Epithelial cell of esophagus (primary cell): ENCODE measurements at regions not wholly inside any gene's neighbourhood (a gene's known extent, or its start where the extent isn't known, plus 50 kb on each side); places are given as distances from the start of the nearest gene placed in this dataset.

ENCODE experiments used
- DNase-seq: peaks from one replicate; pipeline ENCODE4 v3.0.0; 2010; ENCODE audit warnings: low read depth
- H3K4me3 ChIP-seq: 2 replicates; pipeline ENCODE4 v1.5.1; 2011; ENCODE audit warnings: mild to moderate bottlenecking, low read length, control low read depth
- CTCF ChIP-seq: IDR thresholded peaks from 2 replicates; pipeline ENCODE4 v1.5.1; 2011; ENCODE audit warnings: low read depth, mild to moderate bottlenecking, low read length, control low read depth, inconsistent platforms; ENCODE audit not compliant: insufficient read depth; ENCODE audit errors: missing control alignments

GRCh38 chr5:121009058-121009457, 545.0 kb downstream of the PRR16 start:
- no peak for DNase-seq
- H3K4me3 ChIP-seq, result no peak overlapping the region
- TF ChIP-seq CTCF, result no peak

GRCh38 chr5:121018004-121018403, 553.9 kb downstream of the PRR16 start:
- no peak overlapping the region for H3K4me3 ChIP-seq
- DNase-seq, result no peak
- TF ChIP-seq CTCF, result no peak

GRCh38 chr5:121019106-121019505, 555.0 kb downstream of the PRR16 start:
- peak; percentile 31 for DNase-seq
- H3K4me3 ChIP-seq, result no peak overlapping the region
- no peak for TF ChIP-seq CTCF

DNA sequence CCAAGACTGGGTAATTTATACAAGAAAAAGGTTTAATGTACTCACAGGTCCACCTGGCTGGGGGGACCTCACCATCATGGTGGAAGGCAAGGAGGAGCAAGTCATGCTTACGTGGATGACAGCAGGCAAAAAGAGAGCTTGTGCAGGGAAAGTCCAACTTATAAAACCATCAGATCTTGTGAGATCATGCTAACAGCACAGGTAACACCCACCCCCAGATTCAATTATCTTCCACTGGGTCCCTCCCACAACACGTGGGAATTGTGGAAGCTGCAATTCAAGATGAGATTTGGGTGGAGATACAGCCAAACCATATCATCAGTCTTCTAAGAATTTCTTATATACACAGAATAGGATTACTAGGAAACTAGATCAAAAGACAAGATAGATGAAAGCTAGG, 555.6 kb downstream of the PRR16 start:
- H3K4me3 ChIP-seq, result no peak overlapping the region
- DNase-seq, result no peak
- TF ChIP-seq CTCF, result no peak

DNA sequence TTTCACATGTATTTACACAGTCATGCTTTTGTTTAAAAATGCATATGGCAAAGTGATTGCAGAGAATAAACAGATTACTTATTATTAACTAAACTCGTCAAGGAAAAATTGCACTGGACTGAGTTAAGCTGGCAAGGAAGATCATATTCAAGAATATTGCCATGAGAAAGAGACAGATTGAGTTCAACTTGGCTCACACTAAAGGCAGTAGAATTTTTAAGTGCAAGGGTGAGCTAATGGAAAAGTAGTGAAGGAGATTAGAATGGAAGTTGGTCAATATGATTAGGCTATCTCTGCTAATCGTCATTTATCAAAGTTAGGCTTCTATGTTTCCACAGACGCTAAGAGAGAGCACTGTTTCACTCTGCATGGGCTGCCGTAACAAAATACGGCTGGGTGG, 557.6 kb downstream of the PRR16 start:
- DNase-seq, result no peak
- TF ChIP-seq CTCF, result no peak
- no peak overlapping the region for H3K4me3 ChIP-seq

DNA sequence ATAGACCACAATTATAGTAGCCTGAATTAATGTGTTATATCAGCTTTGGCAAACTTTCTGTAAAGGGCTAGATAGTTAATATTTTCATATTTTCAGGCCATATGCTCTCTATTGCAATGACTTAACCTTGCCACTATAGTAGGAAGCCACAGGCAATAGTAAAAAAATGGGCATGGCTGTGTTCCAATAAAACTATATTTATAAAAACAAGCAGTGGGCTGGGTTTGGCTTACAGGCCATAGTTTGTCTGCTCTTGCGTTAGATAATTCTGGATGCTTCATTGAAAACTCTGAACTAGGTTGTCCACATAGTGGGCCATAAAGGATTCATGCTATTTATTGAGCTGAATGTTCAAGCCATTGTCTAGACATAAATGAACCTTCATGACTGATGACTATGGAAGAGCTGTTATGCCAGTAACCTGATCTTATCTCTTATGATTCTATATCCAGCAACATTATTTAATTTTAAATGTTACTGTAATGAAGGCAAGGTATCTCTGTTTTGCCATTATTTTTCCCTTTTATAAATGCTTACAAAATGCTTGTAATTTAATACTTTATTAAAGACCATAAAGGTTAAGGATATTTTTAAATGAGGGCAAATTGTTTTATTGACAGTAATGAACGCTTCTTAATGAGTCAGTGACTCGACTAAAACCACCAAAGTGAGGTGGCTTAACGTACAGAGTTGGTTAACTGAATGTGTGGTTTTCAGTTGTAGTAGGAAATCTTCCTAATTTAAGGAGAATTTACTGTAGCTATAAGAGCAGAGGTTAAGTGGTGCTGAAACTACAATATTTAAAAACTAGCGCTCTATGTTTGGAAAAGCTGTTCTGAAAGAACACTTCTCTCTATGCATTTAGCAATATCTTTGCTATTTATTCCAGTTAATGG, 560.6 kb downstream of the PRR16 start:
- no peak for TF ChIP-seq CTCF
- H3K4me3 ChIP-seq, result no peak overlapping the region
- no peak for DNase-seq

DNA sequence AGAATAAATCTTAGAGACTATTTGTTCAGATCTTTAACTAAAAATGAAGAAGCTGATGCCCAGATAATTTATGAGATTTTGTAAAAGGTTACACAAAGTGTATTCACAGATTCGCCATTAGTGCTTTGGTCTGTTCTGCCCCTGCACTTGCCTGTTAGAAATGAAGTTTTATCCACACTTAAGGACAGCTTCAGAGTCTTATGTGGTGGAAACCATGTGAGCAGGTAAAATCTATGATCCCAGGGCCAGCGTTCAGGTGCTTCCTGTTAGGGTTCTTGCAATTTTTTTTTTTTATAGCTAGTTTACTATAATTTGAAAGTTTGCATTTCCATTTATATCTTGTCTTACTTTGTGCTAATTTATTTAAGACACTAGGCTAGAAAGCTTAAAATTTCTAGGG, 561.6 kb downstream of the PRR16 start:
- TF ChIP-seq CTCF, result no peak
- no peak overlapping the region for H3K4me3 ChIP-seq
- no peak for DNase-seq
